HCT116 (cell line): ENCODE measurements at regions not wholly inside any gene's neighbourhood (a gene's known extent, or its start where the extent isn't known, plus 50 kb on each side); places are given as distances from the start of the nearest gene placed in this dataset.

ENCODE experiments used
- ATAC-seq: fragments of 200-7000 bp; cut with Tn5 transposase; 2 replicates; pipeline ENCODE4 v1.9.1; 2020; ENCODE audit warnings: mild to moderate bottlenecking, moderate library complexity
- BruUV-seq: library from RNA; stranded (reverse); fragments of 400-500 nt; replicated peaks from 2 replicates; lab custom pipeline; 2021; lab: Mats Ljungman, UMichigan
- CTCF ChIA-PET: fragments of 300-600 bp; sonication (Branson Sonifier 250); formaldehyde crosslinking; loops from one replicate; lab custom pipeline; 2021; ENCODE audit warnings: antibody characterized with exemption; lab: Charles Lee
- POLR2A ChIA-PET: fragments of 300-600, 350-600 bp; sonication (Branson Sonifier 250); formaldehyde crosslinking; loops from one replicate; lab custom pipeline; 2021; ENCODE audit warnings: antibody characterized with exemption; lab: Charles Lee
- RAD21 ChIA-PET, 2 experiments: fragments of 300-600 bp; sonication (Branson Sonifier 250); formaldehyde crosslinking; loops; one replicate each; lab custom pipeline; 2023; ENCODE audit warnings: low total read pairs in 2 of 2; ENCODE audit not compliant: uncharacterized antibody in 2 of 2, unreplicated experiment in 2 of 2, low non-redundant PET in 1 of 2; lab: Charles Lee
- DNase-seq: peaks from one replicate; pipeline ENCODE4 v3.0.0-alpha.2; 2010; ENCODE audit warnings: low read depth, low spot score
- H2AFZ ChIP-seq: fragments of 200-600 bp; shearing (Covaris generic), sonication (generic); 2 replicates; pipeline ENCODE4 v1.6.1; 2017; ENCODE audit warnings: low read depth, mixed run types, mixed read lengths, antibody characterized with exemption, low read length; ENCODE audit not compliant: poor library complexity, severe bottlenecking
- H3K27ac ChIP-seq: 2 replicates; pipeline ENCODE4 v1.5.1; 2012; ENCODE audit warnings: low read depth, low read length
- H3K27me3 ChIP-seq: fragments of 200-600 bp; sonication (generic); 2 replicates; pipeline ENCODE4 v1.6.1; 2016; ENCODE audit warnings: mixed run types, low read length, mixed read lengths; ENCODE audit not compliant: insufficient read depth
- H3K36me3 ChIP-seq, 2 experiments: fragments of 200-500 bp in 1 of 2; fragments of 200-600 bp in 1 of 2; sonication (Bioruptor generic) in 1 of 2; sonication (generic) in 1 of 2; 2 replicates each; pipeline versions ENCODE4 v1.5.1 to v1.6.1; 2014 to 2016; ENCODE audit warnings: low read length in 2 of 2, inconsistent platforms in 1 of 2, mixed read lengths in 1 of 2, mixed run types in 1 of 2; ENCODE audit not compliant: insufficient read depth in 2 of 2, control insufficient read depth in 1 of 2
- H3K4me1 ChIP-seq, 2 experiments: fragments of 200-600 bp in 1 of 2; sonication (generic) in 1 of 2; 2 replicates each; pipeline versions ENCODE4 v1.5.1 to v1.6.1; 2012 to 2017; ENCODE audit warnings: low read length in 2 of 2, inconsistent platforms in 1 of 2, mild to moderate bottlenecking in 1 of 2, mixed read lengths in 1 of 2, mixed run types in 1 of 2, moderate library complexity in 1 of 2; ENCODE audit not compliant: insufficient read depth in 2 of 2, control insufficient read depth in 1 of 2
- H3K4me2 ChIP-seq: fragments of 200-600 bp; sonication (generic); 2 replicates; pipeline ENCODE4 v1.6.1; 2017; ENCODE audit warnings: mixed run types, low read length, mixed read lengths
- H3K4me3 ChIP-seq, 2 experiments: fragments of 200-600 bp in 1 of 2; sonication (generic) in 1 of 2; replicated peaks in 1 of 2; 2 replicates each; pipeline ENCODE4 v1.5.1; 2011 to 2016; ENCODE audit warnings: low read length in 2 of 2, control low read depth in 1 of 2, low read depth in 1 of 2, mild to moderate bottlenecking in 1 of 2, mixed read lengths in 1 of 2, mixed run types in 1 of 2
- H3K79me2 ChIP-seq: fragments of 200-600 bp; sonication (generic); 2 replicates; pipeline ENCODE4 v1.6.1; 2017; ENCODE audit warnings: mild to moderate bottlenecking, mixed run types, low read length, moderate library complexity, mixed read lengths; ENCODE audit not compliant: insufficient read depth
- H3K9ac ChIP-seq: fragments of 200-600 bp; sonication (generic); 2 replicates; pipeline ENCODE4 v1.6.1; 2016; ENCODE audit warnings: low read length, mixed read lengths
- H3K9me2 ChIP-seq: fragments of 200-600 bp; sonication (generic), shearing (Covaris generic); 2 replicates; pipeline ENCODE4 v1.6.1; 2017; ENCODE audit warnings: mixed run types, mild to moderate bottlenecking, moderate library complexity; ENCODE audit not compliant: insufficient read depth
- H3K9me3 ChIP-seq, 2 experiments: fragments of 200-500 bp in 1 of 2; fragments of 200-600 bp in 1 of 2; sonication (Bioruptor generic) in 1 of 2; sonication (generic) in 1 of 2; 2 replicates each; pipeline ENCODE4 v1.6.1; 2014 to 2017; ENCODE audit warnings: low read length in 2 of 2, mixed read lengths in 2 of 2, inconsistent platforms in 1 of 2, low read depth in 1 of 2, mild to moderate bottlenecking in 1 of 2, mixed run types in 1 of 2, moderate library complexity in 1 of 2; ENCODE audit not compliant: control insufficient read depth in 1 of 2, insufficient read depth in 1 of 2
- H4K20me1 ChIP-seq: fragments of 200-600 bp; sonication (generic), shearing (Covaris generic); 2 replicates; pipeline ENCODE4 v1.6.1; 2017; ENCODE audit warnings: mixed run types, mild to moderate bottlenecking, moderate library complexity; ENCODE audit not compliant: insufficient read depth
- CEBPB ChIP-seq: IDR thresholded peaks from 2 replicates; pipeline ENCODE4 v1.6.1; 2012; ENCODE audit warnings: low read depth
- CTCF ChIP-seq, 3 experiments: fragments of 200-600 bp in 1 of 3; sonication (generic) in 1 of 3; IDR thresholded peaks in 2 of 3; conservative IDR thresholded peaks in 1 of 3; 2 replicates each; pipeline ENCODE4 v1.5.1; 2012 to 2017; ENCODE audit warnings: low read depth in 2 of 3, low read length in 2 of 3, antibody characterized with exemption in 1 of 3, borderline replicate concordance in 1 of 3, control low read depth in 1 of 3, mild to moderate bottlenecking in 1 of 3, mixed read lengths in 1 of 3, mixed run types in 1 of 3, moderate library complexity in 1 of 3; ENCODE audit not compliant: insufficient read depth in 1 of 3
- ELF1 ChIP-seq: IDR thresholded peaks from 2 replicates; pipeline ENCODE4 v1.6.1; 2012; ENCODE audit warnings: low read depth, borderline replicate concordance
- JUND ChIP-seq: IDR thresholded peaks from 2 replicates; pipeline ENCODE4 v1.6.1; 2012
- POLR2A ChIP-seq: IDR thresholded peaks from 2 replicates; pipeline ENCODE4 v1.7.0; 2011; ENCODE audit warnings: borderline replicate concordance; ENCODE audit not compliant: insufficient read depth, insufficient read length; ENCODE audit errors: extremely low read depth
- SIN3A ChIP-seq: IDR thresholded peaks from 2 replicates; pipeline ENCODE4 v1.6.1; 2012; ENCODE audit warnings: low read depth
- SP1 ChIP-seq: IDR thresholded peaks from 2 replicates; pipeline ENCODE4 v1.6.1; 2012; ENCODE audit warnings: low read depth
- ZBTB33 ChIP-seq: IDR thresholded peaks from 2 replicates; pipeline ENCODE4 v1.6.1; 2011; ENCODE audit warnings: mild to moderate bottlenecking, low read length, moderate library complexity; ENCODE audit not compliant: insufficient replicate concordance; ENCODE audit errors: extremely low read depth
- ZFX ChIP-seq: fragments of 450-650 bp; IDR thresholded peaks from 2 replicates; pipeline ENCODE4 v1.6.1; 2017
- ZNF274 ChIP-seq: fragments of 200-500 bp; sonication (Bioruptor generic); IDR thresholded peaks from 2 replicates; pipeline ENCODE4 v1.6.1; 2014; ENCODE audit warnings: mild to moderate bottlenecking, low read depth, low read length, inconsistent platforms
- intact Hi-C: fragments of 100-400 bp; cut with micrococcal nuclease; formaldehyde crosslinking; loops from 2 replicates; pipeline ENCODE4 v1.10.0; 2022

- CTCF ChIA-PET = no interaction called here
- Histone ChIP-seq H3K9me3 (no peaks in the 10 kb centered on the region), H3K27me3 (no peaks in the 10 kb centered on the region), H3K4me1 (no peaks in the 10 kb centered on the region), H3K27ac (no peak overlapping the region), H3K36me3 (no peaks in the 10 kb centered on the region), H4K20me1 (no peaks in the 10 kb centered on the region), H3K4me2 (no peak overlapping the region), H3K79me2 (no peaks in the 10 kb centered on the region), H3K4me3 (no peak overlapping the region), H3K9me2 (no peaks in the 10 kb centered on the region), H2AFZ (no peak overlapping the region), H3K9ac (no peak overlapping the region)
- DNase-seq = no peak
- no peak for ATAC-seq
- TF ChIP-seq ZBTB33 (no peak), ZFX (no peak)
- POLR2A ChIA-PET = no interaction called here
- RAD21 ChIA-PET = no interaction called here
- BruUV-seq = no TSS peak
- intact Hi-C loops = loop anchor here (5.0 to 10.0 kb wide), 2 partner anchors 912 to 1450 kb away; no protein-coding TSS in a partner anchor
Observed at GRCh38 chr1:101522486-101522885, 285.7 kb downstream of the S1PR1 start.

- H3K4me2 ChIP-seq = no peak overlapping the region
- no peaks in the 10 kb centered on the region for H4K20me1 ChIP-seq
- ChIA-PET RAD21 (no interaction called here), POLR2A (no interaction called here), CTCF (no interaction called here)
- no peak for ATAC-seq
- H3K36me3 ChIP-seq = no peaks in the 10 kb centered on the region
- H3K4me3 ChIP-seq = no peak overlapping the region
- intact Hi-C loops = loop anchor here (10.0 kb wide), 1 partner anchor 908 kb away; no protein-coding TSS in a partner anchor
- no peak for DNase-seq
- BruUV-seq = no TSS peak
- H3K9me2 ChIP-seq = no peaks in the 10 kb centered on the region
- no peak overlapping the region for H3K9ac ChIP-seq
- no peaks in the 10 kb centered on the region for H3K4me1 ChIP-seq
- H3K27ac ChIP-seq = no peak overlapping the region
- no peaks in the 10 kb centered on the region for H3K27me3 ChIP-seq
- no peaks in the 10 kb centered on the region for H3K79me2 ChIP-seq
- no peak overlapping the region for H2AFZ ChIP-seq
- H3K9me3 ChIP-seq = no peaks in the 10 kb centered on the region
- TF ChIP-seq ELF1 (no peak), CTCF (IDR thresholded peaks at IDR 0.05 in 2 of 3, conservative IDR thresholded peaks at IDR 0.05 in 1 of 3; ENCODE audit: borderline replicate concordance in 1 of 3, insufficient read depth in 1 of 3, low read depth in 2 of 3, low read length in 2 of 3) (no peak), JUND (no peak), ZFX (no peak), ZNF274 (no peak), ZBTB33 (no peak), SIN3A (no peak), SP1 (no peak), POLR2A (no peak), CEBPB (no peak)
Observed at GRCh38 chr1:101526813-101527212, 290.0 kb downstream of the S1PR1 start.
